ENCODE measurements at regions not wholly inside any gene's neighbourhood (a gene's known extent, or its start where the extent isn't known, plus 50 kb on each side); places are given as distances from the start of the nearest gene placed in this dataset.

DNA sequence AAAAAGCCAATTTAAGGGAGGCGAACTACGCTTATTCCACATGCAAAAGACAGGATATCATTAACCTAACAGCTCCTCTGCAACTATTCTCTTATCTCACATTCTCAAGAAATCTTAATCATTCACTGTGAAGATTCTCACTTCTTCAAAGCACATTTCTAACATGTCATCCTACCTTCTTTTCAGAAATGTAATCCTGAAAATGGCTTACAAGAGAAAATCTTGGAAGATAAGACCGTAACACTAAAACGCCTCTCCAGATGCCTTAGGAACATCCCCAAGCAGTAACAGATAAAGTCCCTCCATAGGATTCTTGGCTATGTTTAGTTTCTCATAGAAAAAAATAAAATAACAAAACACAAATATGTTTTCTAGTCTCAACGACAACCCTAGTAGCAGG, 373.9 kb upstream of the CNTNAP5 start:
- TF ChIP-seq, protein P1, sequence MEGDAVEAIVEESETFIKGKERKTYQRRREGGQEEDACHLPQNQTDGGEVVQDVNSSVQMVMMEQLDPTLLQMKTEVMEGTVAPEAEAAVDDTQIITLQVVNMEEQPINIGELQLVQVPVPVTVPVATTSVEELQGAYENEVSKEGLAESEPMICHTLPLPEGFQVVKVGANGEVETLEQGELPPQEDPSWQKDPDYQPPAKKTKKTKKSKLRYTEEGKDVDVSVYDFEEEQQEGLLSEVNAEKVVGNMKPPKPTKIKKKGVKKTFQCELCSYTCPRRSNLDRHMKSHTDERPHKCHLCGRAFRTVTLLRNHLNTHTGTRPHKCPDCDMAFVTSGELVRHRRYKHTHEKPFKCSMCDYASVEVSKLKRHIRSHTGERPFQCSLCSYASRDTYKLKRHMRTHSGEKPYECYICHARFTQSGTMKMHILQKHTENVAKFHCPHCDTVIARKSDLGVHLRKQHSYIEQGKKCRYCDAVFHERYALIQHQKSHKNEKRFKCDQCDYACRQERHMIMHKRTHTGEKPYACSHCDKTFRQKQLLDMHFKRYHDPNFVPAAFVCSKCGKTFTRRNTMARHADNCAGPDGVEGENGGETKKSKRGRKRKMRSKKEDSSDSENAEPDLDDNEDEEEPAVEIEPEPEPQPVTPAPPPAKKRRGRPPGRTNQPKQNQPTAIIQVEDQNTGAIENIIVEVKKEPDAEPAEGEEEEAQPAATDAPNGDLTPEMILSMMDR (conservative IDR thresholded peaks at IDR 0.05 in 1 of 2, IDR thresholded peaks at IDR 0.05 in 1 of 2; ENCODE audit: extremely low read depth in 1 of 2, insufficient read depth in 1 of 2, low read depth in 1 of 2, low read length in 2 of 2) = no peak
- TF ChIP-seq EZH2 (IDR thresholded peaks at IDR 0.05; ENCODE audit: borderline replicate concordance, low read length) = no peak
